GM19023 (cell line): ENCODE measurements at regions not wholly inside any gene's neighbourhood (a gene's known extent, or its start where the extent isn't known, plus 50 kb on each side); places are given as distances from the start of the nearest gene placed in this dataset.

Experiments used
- ATAC-seq: cut with Tn5 transposase; IDR thresholded peaks from one replicate; pipeline ENCODE4 v1.9.1; 2021; ENCODE audit warnings: mild to moderate bottlenecking, moderate library complexity; ENCODE audit not compliant: unreplicated experiment

DNA sequence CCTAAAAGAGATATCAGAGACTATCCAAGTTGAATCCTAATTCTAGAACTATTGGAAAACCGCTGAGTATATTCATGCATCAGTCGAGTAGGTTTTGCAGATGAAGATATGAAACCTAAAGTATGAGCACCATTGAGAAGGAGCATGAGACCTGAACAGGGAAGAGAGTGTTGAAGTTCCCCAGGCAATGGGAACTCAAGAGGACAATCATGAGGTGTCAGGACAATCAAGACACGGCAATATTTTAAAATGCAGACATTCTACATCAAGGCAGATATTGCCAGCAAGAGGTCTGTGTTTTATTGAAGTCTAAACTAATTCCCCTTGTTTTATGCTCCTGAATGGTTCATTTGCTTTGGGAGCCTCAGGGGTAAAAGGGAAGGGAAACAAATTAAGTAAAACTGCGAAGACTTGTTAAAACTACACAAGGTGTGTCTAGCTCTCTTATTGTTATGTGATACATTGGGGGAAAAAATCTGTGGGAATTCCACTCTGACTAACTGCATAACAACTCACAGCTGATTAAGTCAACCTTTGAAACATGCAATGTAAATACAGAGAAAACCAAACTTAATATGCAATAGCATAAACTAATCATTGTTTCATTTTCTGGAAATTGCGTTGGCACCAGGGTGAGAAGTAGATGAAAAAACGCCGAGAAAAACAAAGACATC is 347.9 kb upstream of the ADGRL2 start:
- no peak for ATAC-seq

- ATAC-seq, result no peak
Measured at GRCh38 chr1:81449786-81450185, 350.9 kb upstream of the ADGRL2 start.

DNA sequence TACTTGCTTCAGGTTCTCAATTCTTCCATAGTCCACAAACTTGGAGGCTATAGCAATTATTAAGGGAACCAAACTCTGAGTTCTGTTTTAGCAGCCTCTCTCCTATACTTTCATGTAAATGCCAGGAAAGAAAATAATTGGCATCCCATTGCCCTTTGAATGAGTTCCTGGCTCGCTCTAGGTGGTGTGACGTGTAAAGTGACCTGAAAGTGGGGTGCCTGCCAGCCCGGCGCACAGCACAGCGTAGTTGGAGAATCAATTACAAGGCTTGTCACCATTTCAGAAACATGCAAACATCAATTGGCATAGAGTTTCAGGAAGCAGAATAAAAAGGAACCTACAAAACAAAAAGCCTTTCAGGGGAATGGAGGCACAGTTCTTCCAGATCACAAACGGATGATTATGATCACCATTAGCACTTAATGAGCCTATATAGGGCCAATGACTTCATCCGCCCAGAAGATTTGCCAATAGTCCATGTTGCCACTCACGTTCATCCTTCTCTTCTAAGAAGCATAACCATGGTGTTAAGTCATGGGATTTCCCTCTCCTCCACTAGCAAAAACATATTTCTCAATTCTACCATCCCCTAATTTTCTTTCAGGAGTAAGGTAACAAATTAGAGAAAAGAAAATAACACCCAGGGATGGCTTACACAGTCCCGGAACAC is 354.6 kb upstream of the ADGRL2 start:
- no peak for ATAC-seq

DNA sequence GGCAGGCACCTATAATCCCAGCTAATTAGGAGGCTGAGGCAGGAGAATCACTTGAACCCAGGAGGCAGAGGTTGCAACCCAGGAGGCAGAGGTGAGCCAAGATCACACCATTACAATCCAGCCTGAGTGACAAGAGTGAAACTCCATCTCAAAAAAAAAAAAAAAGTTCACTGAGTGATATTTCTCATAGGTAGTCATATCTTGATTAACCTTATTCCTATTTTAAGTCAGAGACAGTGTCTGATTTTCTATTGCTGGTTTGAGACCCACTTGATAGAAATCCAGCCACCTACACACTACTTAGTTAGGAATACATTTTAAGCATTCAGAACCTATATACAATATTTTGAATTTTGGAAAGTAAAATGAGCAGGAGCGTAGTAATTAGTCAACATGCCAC is 357.4 kb upstream of the ADGRL2 start:
- ATAC-seq, result no peak

- ATAC-seq, result no peak
Measured at GRCh38 chr1:81439046-81439823, 361.5 kb upstream of the ADGRL2 start.

DNA sequence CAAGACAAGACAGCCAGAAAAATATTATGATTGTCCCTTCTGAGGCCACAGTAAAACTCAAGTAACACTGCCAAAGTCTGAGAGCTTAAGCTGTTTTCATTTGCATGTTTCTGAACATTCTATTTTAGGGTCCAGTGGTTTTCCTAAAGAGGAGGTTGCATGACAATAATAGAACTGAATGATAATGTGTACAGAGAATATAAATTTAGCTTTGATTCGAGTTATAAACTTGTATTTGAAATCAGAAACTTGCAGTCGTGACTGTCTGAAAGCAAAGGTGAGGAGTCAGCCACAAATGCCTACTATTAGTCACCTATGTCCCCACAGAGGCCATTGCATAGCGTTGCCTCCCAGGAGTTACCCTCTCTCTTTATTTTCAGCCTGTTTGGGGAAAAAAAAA is 363.1 kb upstream of the ADGRL2 start:
- ATAC-seq, result peak; percentile 83

DNA sequence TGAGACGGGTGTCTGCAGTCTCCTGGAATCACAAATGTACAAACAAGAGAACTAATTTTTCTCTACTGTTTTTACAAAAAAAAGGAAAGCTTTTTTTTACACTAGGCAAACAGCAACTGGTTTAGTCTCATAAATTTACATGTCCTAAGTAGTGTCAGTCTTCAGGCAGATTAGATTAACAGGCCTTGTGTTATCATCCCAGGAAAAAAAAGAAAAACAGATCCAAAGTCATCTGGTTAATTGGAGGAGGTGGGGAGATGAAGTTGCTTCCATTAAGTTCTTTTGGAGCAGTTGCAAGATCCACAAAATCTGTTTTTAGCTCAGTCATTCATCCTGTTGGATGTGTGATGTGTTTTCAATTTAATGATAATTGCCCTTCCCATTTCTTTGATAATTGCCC is 363.5 kb upstream of the ADGRL2 start:
- no peak for ATAC-seq

DNA sequence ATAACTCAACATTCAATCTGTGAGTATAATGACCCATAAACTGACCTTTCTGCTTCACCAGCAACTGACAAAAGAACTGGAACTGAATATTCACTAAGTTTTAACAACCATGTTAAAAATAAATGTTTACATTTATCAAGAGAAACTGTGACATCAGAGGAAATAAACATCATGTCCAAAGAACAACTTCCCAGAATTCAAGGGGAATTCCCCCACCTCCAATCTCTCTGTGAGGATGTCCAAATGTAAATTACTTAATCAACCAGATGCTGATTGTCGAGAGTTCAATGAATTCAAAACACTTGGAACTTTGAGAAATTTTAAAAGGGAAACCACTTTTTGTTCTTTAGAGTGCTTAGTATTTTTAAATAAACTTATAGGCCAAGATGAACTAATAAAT is 365.6 kb upstream of the ADGRL2 start:
- no peak for ATAC-seq

DNA sequence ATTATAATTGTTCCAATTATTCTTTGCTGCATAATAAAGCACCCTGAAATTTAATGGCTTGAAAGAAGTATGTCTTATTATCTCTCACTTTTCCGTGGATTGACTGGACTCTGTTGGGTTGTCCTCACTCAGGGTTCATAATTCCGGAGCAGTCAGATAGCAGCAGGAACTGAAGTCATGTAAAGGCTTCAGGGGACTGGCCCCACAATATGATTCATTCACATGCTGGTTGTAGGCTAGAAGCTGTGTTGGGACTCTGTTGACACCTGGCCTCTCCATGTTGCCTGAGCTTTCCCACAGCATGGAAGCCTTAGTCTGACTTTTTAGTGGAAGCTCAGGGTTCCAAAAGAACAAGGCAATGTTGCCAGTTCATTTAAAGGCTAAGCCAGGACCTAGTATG is 367.1 kb upstream of the ADGRL2 start:
- ATAC-seq, result no peak

- no peak for ATAC-seq
Measured at GRCh38 chr1:81432654-81433109, 368.1 kb upstream of the ADGRL2 start.

GRCh38 chr1:81432059-81432458 is 368.7 kb upstream of the ADGRL2 start:
- ATAC-seq, result no peak

- ATAC-seq, result no peak
Measured at GRCh38 chr1:81431624-81432000, 369.1 kb upstream of the ADGRL2 start.

DNA sequence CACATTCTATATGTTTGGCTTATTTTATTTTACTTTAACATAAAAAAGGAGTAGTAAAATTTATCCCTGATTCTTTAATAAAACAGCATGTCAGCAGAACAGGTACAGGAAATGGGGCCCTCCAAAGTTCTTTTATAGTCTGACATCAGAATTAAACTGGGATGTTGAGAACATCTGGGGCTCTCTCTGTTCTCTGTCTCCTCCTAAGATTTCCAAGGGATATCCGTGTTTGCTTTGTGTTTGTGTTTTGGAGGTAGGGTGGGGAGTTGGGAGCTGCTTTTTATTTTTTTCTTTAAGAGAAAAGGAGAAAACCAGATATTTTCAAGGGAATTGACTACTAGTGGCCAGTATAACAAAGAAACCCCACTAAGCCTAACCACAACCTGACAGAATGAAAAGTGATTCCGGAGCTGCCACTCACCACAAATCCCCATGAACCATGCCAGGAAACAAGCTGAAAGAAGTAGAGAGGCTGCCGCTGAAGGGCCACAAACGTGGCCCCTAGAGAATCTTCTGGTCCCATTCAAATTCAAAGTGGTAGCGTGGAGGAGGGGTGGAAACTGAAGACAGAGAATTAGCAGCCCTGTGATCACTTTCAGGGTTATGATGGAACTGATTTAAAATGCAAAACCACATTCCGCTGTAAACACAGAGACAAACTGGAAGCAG is 369.6 kb upstream of the ADGRL2 start:
- no peak for ATAC-seq

- no peak for ATAC-seq
Measured at GRCh38 chr1:81430236-81430938, 370.3 kb upstream of the ADGRL2 start.

- no peak for ATAC-seq
Measured at GRCh38 chr1:81428998-81429397, 371.7 kb upstream of the ADGRL2 start.

GRCh38 chr1:81424816-81425215 is 375.9 kb upstream of the ADGRL2 start:
- no peak for ATAC-seq

- no peak for ATAC-seq
Measured at GRCh38 chr1:81424061-81424460, 376.7 kb upstream of the ADGRL2 start.

GRCh38 chr1:81420760-81421159 is 380.0 kb upstream of the ADGRL2 start:
- peak; percentile 88 for ATAC-seq

GRCh38 chr1:81414488-81415015 is 386.2 kb upstream of the ADGRL2 start:
- peak; percentile 98 for ATAC-seq

DNA sequence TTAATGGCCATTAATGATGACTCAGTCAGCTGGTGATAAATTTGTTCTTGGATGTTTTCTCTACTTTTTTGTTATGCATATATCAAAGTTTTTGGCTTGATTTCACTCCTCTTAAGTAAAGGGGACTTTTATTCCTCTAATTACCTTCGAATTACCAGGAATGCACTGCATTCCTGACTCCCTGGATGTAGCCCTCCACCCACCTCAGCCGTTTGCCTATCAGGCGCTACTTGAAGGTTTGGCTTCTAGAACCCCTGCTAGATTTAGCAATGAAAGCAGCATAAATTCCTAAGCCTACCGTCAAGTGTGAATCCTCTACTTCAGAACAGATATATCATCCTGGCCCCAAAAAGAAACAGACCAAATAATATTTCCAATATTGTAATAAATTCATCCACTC is 387.8 kb upstream of the ADGRL2 start:
- ATAC-seq, result no peak

DNA sequence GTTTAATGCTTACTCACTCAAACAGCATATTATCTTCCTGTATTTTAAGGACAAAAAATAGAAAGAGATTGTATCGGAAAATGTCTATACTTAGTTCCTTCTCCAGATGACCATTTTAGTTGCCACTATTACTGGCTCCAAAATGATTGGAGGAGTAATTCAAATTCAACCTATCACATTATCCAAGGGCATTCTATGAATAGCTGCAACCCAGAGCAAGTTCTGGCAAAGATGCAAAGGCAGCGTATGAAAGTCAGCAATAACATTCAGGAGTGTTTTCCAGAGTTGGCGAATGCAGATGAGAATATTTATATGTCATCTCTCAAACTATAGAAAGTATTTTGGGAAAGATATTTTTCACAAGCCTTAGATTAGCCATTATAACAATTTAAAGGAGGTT is 389.8 kb upstream of the ADGRL2 start:
- ATAC-seq, result no peak
